Uterus (tissue), 3 donors: ENCODE measurements at regions not wholly inside any gene's neighbourhood (a gene's known extent, or its start where the extent isn't known, plus 50 kb on each side); places are given as distances from the start of the nearest gene placed in this dataset.
"Not testable (repeated sequence)": the region's sequence is repeated elsewhere in the genome, so short reads cannot be mapped to it uniquely, and the experiment has no call there.

Experiments used
- DNase-seq, 2 donors: peaks; one replicate each; pipeline ENCODE4 v3.0.0-alpha.2; 2019 to 2020
- H3K27ac ChIP-seq, 2 donors: fragments of 200-600 bp; sonication (generic); 1 replicate in 1 of 2; 2 replicates in 1 of 2; pipeline ENCODE4 v1.5.1; 2016 to 2018
- H3K27me3 ChIP-seq, 2 donors: fragments of 200-600 bp; sonication (generic); one replicate each; pipeline ENCODE4 v1.5.1; 2018 to 2019; ENCODE audit warnings: control low read depth in 1 of 2
- H3K36me3 ChIP-seq, 2 donors: fragments of 200-600 bp; sonication (generic); one replicate each; pipeline ENCODE4 v1.5.1; 2019; ENCODE audit warnings: control low read depth in 1 of 2
- H3K4me1 ChIP-seq, 2 donors: fragments of 200-600 bp; sonication (generic); one replicate each; pipeline ENCODE4 v1.5.1; 2018 to 2019; ENCODE audit warnings: control low read depth in 1 of 2
- H3K4me3 ChIP-seq, 2 donors: fragments of 200-600 bp; sonication (generic); 1 replicate in 1 of 2; 2 replicates in 1 of 2; pipeline ENCODE4 v1.5.1; 2018 to 2019; ENCODE audit warnings: mild to moderate bottlenecking in 1 of 2
- H3K9me3 ChIP-seq, 2 donors: fragments of 200-600 bp; sonication (generic); one replicate each; pipeline ENCODE4 v1.5.1; 2019; ENCODE audit warnings: control low read depth in 1 of 2
- POLR2A ChIP-seq, 2 donors: fragments of 450-650 bp; IDR thresholded peaks; one replicate each; pipeline ENCODE4 v1.6.1; 2016; ENCODE audit warnings: antibody characterized with exemption in 2 of 2, mild to moderate bottlenecking in 1 of 2, moderate library complexity in 1 of 2
- intact Hi-C: fragments of 100-400 bp; cut with DNase I; formaldehyde crosslinking; loops from one replicate; pipeline ENCODE4 v1.15.1; 2023; ENCODE audit warnings: low total_unique reads
- TF ChIP-seq, protein P1 (sequence below), 4 experiments: fragments of 200-600 bp in 2 of 4; fragments of 450-650 bp in 2 of 4; sonication (generic) in 2 of 4; IDR thresholded peaks; one replicate each; pipeline ENCODE4 v1.5.1; 2016 to 2019; ENCODE audit warnings: antibody characterized with exemption in 4 of 4, mild to moderate bottlenecking in 2 of 4, moderate library complexity in 1 of 4
- donor health status: DM: yes; HTN: yes; CAD: no.

DNA sequence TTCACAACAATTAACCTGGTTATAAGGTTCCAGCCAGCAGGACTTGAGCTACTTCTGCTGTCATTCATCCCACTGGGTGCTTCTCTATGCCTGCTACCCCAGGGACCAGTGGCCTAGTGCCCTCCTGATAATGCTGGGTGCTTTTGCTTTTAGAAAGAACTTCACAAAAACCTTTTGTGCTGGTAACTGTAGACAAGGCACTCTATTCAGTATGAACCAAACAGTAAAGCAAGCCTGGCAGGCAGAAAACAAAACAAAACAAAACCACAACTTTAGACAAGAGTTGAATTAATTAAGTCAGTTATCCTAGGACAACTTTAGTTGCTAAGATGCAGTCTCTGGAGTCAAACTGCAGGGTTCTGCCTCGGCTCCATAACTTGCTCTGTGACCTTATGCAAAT is 61.9 kb upstream of the ADGRL2 start:
- no peak for TF ChIP-seq POLR2A (IDR thresholded peaks at IDR 0.05)
- TF ChIP-seq, protein P1, sequence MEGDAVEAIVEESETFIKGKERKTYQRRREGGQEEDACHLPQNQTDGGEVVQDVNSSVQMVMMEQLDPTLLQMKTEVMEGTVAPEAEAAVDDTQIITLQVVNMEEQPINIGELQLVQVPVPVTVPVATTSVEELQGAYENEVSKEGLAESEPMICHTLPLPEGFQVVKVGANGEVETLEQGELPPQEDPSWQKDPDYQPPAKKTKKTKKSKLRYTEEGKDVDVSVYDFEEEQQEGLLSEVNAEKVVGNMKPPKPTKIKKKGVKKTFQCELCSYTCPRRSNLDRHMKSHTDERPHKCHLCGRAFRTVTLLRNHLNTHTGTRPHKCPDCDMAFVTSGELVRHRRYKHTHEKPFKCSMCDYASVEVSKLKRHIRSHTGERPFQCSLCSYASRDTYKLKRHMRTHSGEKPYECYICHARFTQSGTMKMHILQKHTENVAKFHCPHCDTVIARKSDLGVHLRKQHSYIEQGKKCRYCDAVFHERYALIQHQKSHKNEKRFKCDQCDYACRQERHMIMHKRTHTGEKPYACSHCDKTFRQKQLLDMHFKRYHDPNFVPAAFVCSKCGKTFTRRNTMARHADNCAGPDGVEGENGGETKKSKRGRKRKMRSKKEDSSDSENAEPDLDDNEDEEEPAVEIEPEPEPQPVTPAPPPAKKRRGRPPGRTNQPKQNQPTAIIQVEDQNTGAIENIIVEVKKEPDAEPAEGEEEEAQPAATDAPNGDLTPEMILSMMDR (IDR thresholded peaks at IDR 0.05) = no peak
- Histone ChIP-seq H3K9me3 (no peaks in the 10 kb centered on the region), H3K4me1 (no peaks in the 10 kb centered on the region), H3K36me3 (no peaks in the 10 kb centered on the region), H3K4me3 (no peak overlapping the region), H3K27ac (no peak overlapping the region), H3K27me3 (no peaks in the 10 kb centered on the region)
- no peak for DNase-seq
- intact Hi-C loops = no loop called here

DNA sequence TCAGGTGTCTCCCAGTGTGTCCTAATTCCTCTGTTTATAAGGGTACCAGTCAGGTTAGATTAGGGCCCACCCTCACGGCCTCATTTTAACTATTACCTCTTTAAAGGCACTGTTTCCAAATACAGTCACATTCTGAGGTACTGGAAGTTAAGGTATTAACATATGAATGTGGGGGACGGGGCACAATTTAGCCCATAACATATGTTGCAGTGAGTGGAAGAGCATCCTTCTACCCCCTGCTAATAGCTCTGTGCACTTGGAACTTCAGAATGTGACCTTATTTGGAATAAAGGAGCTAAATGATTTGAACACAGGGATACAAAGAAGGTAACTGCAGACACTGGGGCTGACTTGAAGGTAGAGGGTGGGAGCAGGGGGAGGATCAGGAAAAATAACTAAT is 67.3 kb upstream of the ADGRL2 start:
- H3K36me3 ChIP-seq = no peaks in the 10 kb centered on the region
- no peak overlapping the region for H3K27ac ChIP-seq
- H3K27me3 ChIP-seq = no peaks in the 10 kb centered on the region
- intact Hi-C loops = no loop called here
- no peak overlapping the region for H3K4me3 ChIP-seq
- H3K4me1 ChIP-seq = no peaks in the 10 kb centered on the region
- TF ChIP-seq, protein P1 (IDR thresholded peaks at IDR 0.05) = no peak
- no peak for TF ChIP-seq POLR2A (IDR thresholded peaks at IDR 0.05)
- DNase-seq = no peak
- H3K9me3 ChIP-seq = no peaks in the 10 kb centered on the region

DNA sequence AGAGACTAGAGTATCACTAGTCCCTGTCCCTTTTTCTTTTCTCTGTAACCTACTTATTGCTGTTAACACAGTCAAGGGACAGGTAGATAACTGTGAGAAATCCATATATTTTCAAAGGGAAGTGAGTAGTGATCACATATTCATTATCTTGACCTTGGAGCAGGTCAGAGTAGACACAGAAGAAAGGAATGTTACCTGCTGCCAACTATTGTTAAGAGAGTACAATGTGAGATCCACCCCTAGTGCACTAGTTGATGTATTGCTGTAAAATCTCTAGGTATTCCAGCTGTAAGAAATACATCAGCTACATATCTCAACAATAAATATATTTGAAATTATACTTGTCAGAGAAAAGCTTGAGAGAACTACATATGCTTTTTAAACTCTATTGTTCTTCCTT is 68.7 kb upstream of the ADGRL2 start:
- no peak overlapping the region for H3K27ac ChIP-seq
- no peaks in the 10 kb centered on the region for H3K9me3 ChIP-seq
- DNase-seq = no peak
- intact Hi-C loops = no loop called here
- no peaks in the 10 kb centered on the region for H3K4me1 ChIP-seq
- TF ChIP-seq, protein P1 (IDR thresholded peaks at IDR 0.05) = no peak
- no peak for TF ChIP-seq POLR2A (IDR thresholded peaks at IDR 0.05)
- H3K36me3 ChIP-seq = no peaks in the 10 kb centered on the region
- no peak overlapping the region for H3K4me3 ChIP-seq
- no peaks in the 10 kb centered on the region for H3K27me3 ChIP-seq

DNA sequence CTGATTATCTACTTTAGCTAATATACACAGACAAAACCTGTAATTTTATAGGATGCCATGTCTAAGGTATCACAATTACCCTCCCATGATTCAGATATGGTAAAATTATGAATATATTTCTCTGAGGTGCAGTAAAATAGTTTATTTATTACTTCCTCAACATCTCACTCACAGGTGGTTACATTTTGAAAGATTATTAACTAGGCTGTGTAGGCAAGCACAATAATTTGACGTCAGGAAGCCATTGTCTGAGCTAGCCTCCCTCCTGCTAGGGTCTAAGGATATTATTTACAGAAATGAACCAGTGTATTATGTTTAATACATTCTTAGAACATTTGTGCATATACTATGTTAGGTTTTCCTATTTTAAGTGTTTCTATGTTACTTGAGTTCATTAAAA is 69.9 kb upstream of the ADGRL2 start:
- intact Hi-C loops = no loop called here

DNA sequence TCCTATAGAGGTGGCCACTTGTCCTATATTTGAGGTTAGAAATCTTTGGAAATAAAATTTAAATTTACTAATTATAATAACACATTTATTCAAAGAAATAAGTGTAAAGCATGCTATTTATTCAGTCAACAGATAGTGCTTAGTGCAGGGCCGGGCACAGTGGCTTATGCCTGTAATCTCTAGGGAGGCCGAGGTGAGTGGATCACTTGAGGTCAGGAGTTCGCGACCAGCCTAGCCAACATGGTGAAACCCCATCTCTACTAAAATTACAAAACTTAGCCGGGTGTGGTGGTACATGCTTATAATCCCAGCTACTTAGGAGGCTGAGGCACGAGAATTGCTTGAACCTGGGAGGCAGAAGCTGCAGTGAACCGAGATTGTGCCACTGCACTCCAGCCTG is 70.4 kb upstream of the ADGRL2 start:
- H3K4me1 ChIP-seq, H3K4me3 ChIP-seq, H3K9me3 ChIP-seq, H3K27me3 ChIP-seq, H3K27ac ChIP-seq, H3K36me3 ChIP-seq, DNase-seq, intact Hi-C loops: not testable (repeated sequence)

More for the DNA sequence above, 69.9 kb upstream of the ADGRL2 start:
- H3K36me3 ChIP-seq = no peaks in the 10 kb centered on the region
- no peak overlapping the region for H3K27ac ChIP-seq
- H3K9me3 ChIP-seq = no peaks in the 10 kb centered on the region
- TF ChIP-seq, protein P1 (IDR thresholded peaks at IDR 0.05) = no peak
- TF ChIP-seq POLR2A (IDR thresholded peaks at IDR 0.05) = no peak
- H3K4me1 ChIP-seq = no peaks in the 10 kb centered on the region
- no peak for DNase-seq
- H3K4me3 ChIP-seq = no peak overlapping the region
- H3K27me3 ChIP-seq = no peaks in the 10 kb centered on the region

DNA sequence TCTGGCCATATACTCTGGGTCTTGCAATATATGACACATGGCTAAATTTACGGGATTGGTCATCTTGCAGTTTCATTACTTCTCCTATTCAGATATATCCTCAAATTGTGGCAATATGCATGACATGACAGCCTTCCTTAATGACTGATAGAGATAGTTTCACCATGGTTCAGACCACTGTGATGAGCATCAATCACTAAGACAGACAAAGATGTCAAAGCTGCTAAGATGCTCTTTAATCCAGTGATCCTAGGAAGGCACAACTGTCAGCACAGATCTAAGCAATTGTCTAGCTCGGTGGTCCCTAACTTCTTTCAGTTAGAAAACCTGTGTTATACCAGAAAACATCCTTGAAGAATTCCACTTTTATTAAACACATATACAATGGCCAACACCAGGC is 70.9 kb upstream of the ADGRL2 start:
- H3K4me1 ChIP-seq = no peaks in the 10 kb centered on the region
- H3K9me3 ChIP-seq = no peaks in the 10 kb centered on the region
- H3K4me3 ChIP-seq = no peak overlapping the region
- intact Hi-C loops = no loop called here
- H3K27ac ChIP-seq = no peak overlapping the region
- no peak for DNase-seq
- H3K27me3 ChIP-seq = no peaks in the 10 kb centered on the region
- no peaks in the 10 kb centered on the region for H3K36me3 ChIP-seq
- TF ChIP-seq, protein P1 (IDR thresholded peaks at IDR 0.05) = no peak
- TF ChIP-seq POLR2A (IDR thresholded peaks at IDR 0.05) = no peak
